Endothelial cell of umbilical vein (primary cell): ENCODE measurements at regions not wholly inside any gene's neighbourhood (a gene's known extent, or its start where the extent isn't known, plus 50 kb on each side); places are given as distances from the start of the nearest gene placed in this dataset.

Experiments used
- BruUV-seq: library from RNA; stranded (reverse); fragments of 400-500 nt; replicated peaks from 2 replicates; lab custom pipeline; 2021; lab: Mats Ljungman, UMichigan
- CTCF ChIA-PET: fragments of 300-600, 350-600 bp; sonication (Branson Sonifier 250); formaldehyde crosslinking; loops from one replicate; lab custom pipeline; 2021; ENCODE audit warnings: antibody characterized with exemption, inconsistent platforms; lab: Charles Lee
- POLR2A ChIA-PET: fragments of 300-600, 350-600 bp; sonication (Branson Sonifier 250); formaldehyde crosslinking; loops from one replicate; lab custom pipeline; 2021; ENCODE audit warnings: antibody characterized with exemption, inconsistent platforms; lab: Charles Lee
- DNase-seq: peaks from one replicate; pipeline ENCODE4 v3.0.0-alpha.2; 2011; ENCODE audit warnings: low read depth, low spot score
- FAIRE-seq: peaks from 2 replicates; lab custom pipeline; 2011; peaks lifted over from hg19 to GRCh38; lab: Jason Lieb, UNC
- H2AFZ ChIP-seq: 2 replicates; pipeline ENCODE4 v1.6.0; 2012; ENCODE audit warnings: low read depth, low read length, control low read depth, inconsistent platforms
- H3K27ac ChIP-seq: 2 replicates; pipeline ENCODE4 v1.5.1; 2011; ENCODE audit warnings: low read depth, mild to moderate bottlenecking, control low read depth, low read length, moderate library complexity; ENCODE audit not compliant: insufficient read depth
- H3K27me3 ChIP-seq, 2 experiments: 2 replicates each; pipeline versions ENCODE4 v1.6.0 to v1.6.1; 2011; ENCODE audit warnings: low read length in 2 of 2, mixed read lengths in 1 of 2; ENCODE audit not compliant: control insufficient read depth in 2 of 2, insufficient read depth in 2 of 2
- H3K36me3 ChIP-seq, 2 experiments: 2 replicates in 1 of 2; 3 replicates in 1 of 2; pipeline ENCODE4 v1.5.1; 2011; ENCODE audit warnings: low read length in 2 of 2, mild to moderate bottlenecking in 1 of 2, moderate library complexity in 1 of 2; ENCODE audit not compliant: control insufficient read depth in 2 of 2, insufficient read depth in 2 of 2; ENCODE audit errors: extremely low read depth in 1 of 2
- H3K4me1 ChIP-seq: 3 replicates; pipeline ENCODE4 v1.5.1; 2011; ENCODE audit warnings: mild to moderate bottlenecking, low read length; ENCODE audit not compliant: control insufficient read depth, insufficient read depth; ENCODE audit errors: extremely low read depth
- H3K4me2 ChIP-seq: 2 replicates; pipeline ENCODE4 v1.6.1; 2011; ENCODE audit warnings: low read length, control low read depth, mixed read lengths; ENCODE audit not compliant: insufficient read depth
- H3K4me3 ChIP-seq, 3 experiments: fragments of 200-600 bp in 1 of 3; sonication (generic), shearing (Covaris generic) in 1 of 3; replicated peaks in 1 of 3; 2 replicates each; pipeline ENCODE4 v1.5.1; 2011 to 2016; ENCODE audit warnings: control low read depth in 3 of 3, low read length in 3 of 3, mild to moderate bottlenecking in 2 of 3, inconsistent platforms in 1 of 3, low read depth in 1 of 3, moderate library complexity in 1 of 3; ENCODE audit not compliant: insufficient read depth in 1 of 3
- H3K79me2 ChIP-seq: 2 replicates; pipeline ENCODE4 v1.6.0; 2012; ENCODE audit warnings: low read length, inconsistent platforms; ENCODE audit not compliant: control insufficient read depth, insufficient read depth
- H3K9ac ChIP-seq: replicated peaks from 2 replicates; pipeline ENCODE3; 2011; ENCODE audit warnings: low read length, control low read depth; ENCODE audit not compliant: insufficient read depth; ENCODE audit errors: extremely low read depth
- H3K9me1 ChIP-seq: replicated peaks from 3 replicates; pipeline ENCODE4 v1.6.0; 2011; ENCODE audit warnings: mild to moderate bottlenecking, low read length; ENCODE audit not compliant: control insufficient read depth, insufficient read depth; ENCODE audit errors: extremely low read depth
- H3K9me3 ChIP-seq: replicated peaks from 2 replicates; pipeline ENCODE4 v1.5.1; 2012; ENCODE audit warnings: low read length, inconsistent platforms; ENCODE audit not compliant: control insufficient read depth, insufficient read depth
- H4K20me1 ChIP-seq: replicated peaks from 2 replicates; pipeline ENCODE3; 2011; ENCODE audit warnings: mild to moderate bottlenecking, low read length; ENCODE audit not compliant: control insufficient read depth, insufficient read depth; ENCODE audit errors: extremely low read depth
- FOS ChIP-seq: IDR thresholded peaks from 2 replicates; pipeline ENCODE4 v1.6.1; 2011; ENCODE audit warnings: mild to moderate bottlenecking, low read length, moderate library complexity, borderline replicate concordance; ENCODE audit not compliant: insufficient read depth
- GATA2 ChIP-seq: IDR thresholded peaks from 2 replicates; pipeline ENCODE4 v1.7.0; 2011; ENCODE audit warnings: low read depth, mild to moderate bottlenecking, moderate library complexity, mixed read lengths, low read length; ENCODE audit not compliant: insufficient read length, insufficient read depth
- JUN ChIP-seq: IDR thresholded peaks from 2 replicates; pipeline ENCODE4 v1.6.1; 2011; ENCODE audit warnings: borderline replicate concordance, low read depth; ENCODE audit not compliant: insufficient read length, insufficient read depth
- MYC ChIP-seq: IDR thresholded peaks from one replicate; pipeline ENCODE4 v1.6.1; 2011; ENCODE audit warnings: mild to moderate bottlenecking, low read depth, low read length
- POLR2AphosphoS5 ChIP-seq: IDR thresholded peaks from 2 replicates; pipeline ENCODE4 v1.6.1; 2012; ENCODE audit warnings: low read depth, mild to moderate bottlenecking, control low read depth, low read length, moderate library complexity; ENCODE audit not compliant: insufficient read depth
- dilution Hi-C: fragments of 300-500 bp; cut with MboI; formaldehyde crosslinking; loops from one replicate; pipeline ENCODE4 v1.15.0; 2019; ENCODE audit warnings: low sequenced_read_pairs; ENCODE audit not compliant: extremely low pct_ligation_motif_present
- intact Hi-C: fragments of 100-400 bp; cut with micrococcal nuclease; formaldehyde crosslinking; loops from one replicate; pipeline ENCODE4 v1.10.0; 2022
- TF ChIP-seq, protein P1 (sequence below), 2 donors: IDR thresholded peaks; 1 replicate in 1 of 2; 2 replicates in 1 of 2; pipeline ENCODE4 v1.5.1; 2011; ENCODE audit warnings: low read length in 2 of 2, mild to moderate bottlenecking in 2 of 2, moderate library complexity in 2 of 2, control low read depth in 1 of 2, inconsistent platforms in 1 of 2, low read depth in 1 of 2; ENCODE audit not compliant: insufficient read depth in 1 of 2; ENCODE audit errors: extremely low read depth in 1 of 2

DNA sequence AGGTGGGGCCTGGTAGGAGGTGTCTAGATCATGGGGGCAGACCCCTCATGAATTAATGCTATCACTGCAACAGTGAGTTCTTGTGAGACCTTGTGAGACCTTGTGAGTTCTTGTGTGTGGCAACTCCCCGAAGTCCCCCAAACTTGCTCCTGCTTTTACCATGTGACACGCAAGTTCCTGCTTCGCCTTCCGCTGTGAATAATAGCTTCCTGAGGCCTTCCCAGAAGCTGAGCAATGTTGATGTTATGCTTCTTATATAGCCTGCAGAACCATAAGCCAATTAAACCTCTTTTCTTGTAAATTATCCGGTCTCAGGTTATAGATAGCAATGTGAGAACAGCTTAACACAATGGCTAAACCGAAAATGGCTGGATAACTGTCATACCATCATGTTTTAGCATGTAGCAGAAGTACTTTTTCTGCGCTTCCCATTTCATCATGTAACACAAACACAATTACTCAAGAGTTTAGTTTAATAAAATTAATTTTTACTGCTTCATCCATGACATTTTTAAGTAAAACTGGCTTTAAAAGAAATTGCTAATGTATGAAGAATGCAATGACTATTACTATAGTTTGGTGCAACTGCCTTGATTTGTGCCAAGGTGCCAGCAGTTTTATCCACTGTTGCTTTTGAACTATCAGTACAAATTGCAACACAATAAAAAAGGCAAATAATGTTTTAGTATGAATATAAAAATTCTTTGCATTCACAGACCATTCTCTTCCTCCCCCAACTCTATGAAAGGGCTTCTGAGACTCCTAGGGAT, 87.7 kb upstream of the TMEM168 start:
- FAIRE-seq (peak; percentile 12), DNase-seq (peak; percentile 43)
- TF ChIP-seq POLR2AphosphoS5, result peak; percentile 19
- TF ChIP-seq FOS, result peak; percentile 7
- TF ChIP-seq MYC, result no peak
- TF ChIP-seq JUN, result peak; percentile 27
- no peaks in the 10 kb centered on the region for H3K9me1 ChIP-seq
- H3K36me3 ChIP-seq, result no peaks in the 10 kb centered on the region
- H3K9me3 ChIP-seq, result no peaks in the 10 kb centered on the region
- H3K27me3 ChIP-seq, result no peaks in the 10 kb centered on the region
- peak overlapping the region; percentile 20 for H3K27ac ChIP-seq
- H3K79me2 ChIP-seq, result no peaks in the 10 kb centered on the region
- H4K20me1 ChIP-seq, result no peaks in the 10 kb centered on the region
- intact Hi-C loops (no loop called here), dilution Hi-C loops (no loop called here)
- H3K4me2 ChIP-seq, result peak overlapping the region; percentile 13
- H3K4me1 ChIP-seq, result peaks cover 19% of the 10 kb centered on the region
- BruUV-seq, result no TSS peak
- no peak overlapping the region for H3K9ac ChIP-seq
- no peak overlapping the region for H2AFZ ChIP-seq
- no peak overlapping the region for H3K4me3 ChIP-seq
- ChIA-PET POLR2A (no interaction called here), CTCF (interaction anchor here (0.9 to 1.9 kb wide), 4 partner anchors 8 to 328 kb away, joined by 3 to 8 read pairs (median 4); no protein-coding TSS in a partner anchor)

- no TSS peak for BruUV-seq
These were observed 86.7 kb upstream of the TMEM168 start for GRCh38 chr7:112876877-112877276.

More at GRCh38 chr7:112876877-112877276, 86.7 kb upstream of the TMEM168 start:
- Histone ChIP-seq H3K9me1 (no peaks in the 10 kb centered on the region), H3K27me3 (no peaks in the 10 kb centered on the region), H3K9ac (no peak overlapping the region), H3K4me1 (peaks cover 17% of the 10 kb centered on the region), H3K9me3 (no peaks in the 10 kb centered on the region), H3K36me3 (no peaks in the 10 kb centered on the region), H4K20me1 (no peaks in the 10 kb centered on the region), H3K79me2 (no peaks in the 10 kb centered on the region), H2AFZ (no peak overlapping the region), H3K4me2 (no peak overlapping the region), H3K4me3 (no peak overlapping the region), H3K27ac (no peak overlapping the region)
- no peak for DNase-seq
- POLR2A ChIA-PET, result no interaction called here
- intact Hi-C loops, result no loop called here
- dilution Hi-C loops, result no loop called here
- FAIRE-seq, result no peak
- TF ChIP-seq, protein P1, sequence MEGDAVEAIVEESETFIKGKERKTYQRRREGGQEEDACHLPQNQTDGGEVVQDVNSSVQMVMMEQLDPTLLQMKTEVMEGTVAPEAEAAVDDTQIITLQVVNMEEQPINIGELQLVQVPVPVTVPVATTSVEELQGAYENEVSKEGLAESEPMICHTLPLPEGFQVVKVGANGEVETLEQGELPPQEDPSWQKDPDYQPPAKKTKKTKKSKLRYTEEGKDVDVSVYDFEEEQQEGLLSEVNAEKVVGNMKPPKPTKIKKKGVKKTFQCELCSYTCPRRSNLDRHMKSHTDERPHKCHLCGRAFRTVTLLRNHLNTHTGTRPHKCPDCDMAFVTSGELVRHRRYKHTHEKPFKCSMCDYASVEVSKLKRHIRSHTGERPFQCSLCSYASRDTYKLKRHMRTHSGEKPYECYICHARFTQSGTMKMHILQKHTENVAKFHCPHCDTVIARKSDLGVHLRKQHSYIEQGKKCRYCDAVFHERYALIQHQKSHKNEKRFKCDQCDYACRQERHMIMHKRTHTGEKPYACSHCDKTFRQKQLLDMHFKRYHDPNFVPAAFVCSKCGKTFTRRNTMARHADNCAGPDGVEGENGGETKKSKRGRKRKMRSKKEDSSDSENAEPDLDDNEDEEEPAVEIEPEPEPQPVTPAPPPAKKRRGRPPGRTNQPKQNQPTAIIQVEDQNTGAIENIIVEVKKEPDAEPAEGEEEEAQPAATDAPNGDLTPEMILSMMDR (IDR thresholded peaks at IDR 0.05; ENCODE audit: extremely low read depth in 1 of 2, insufficient read depth in 1 of 2, low read depth in 1 of 2, low read length in 2 of 2), result no peak
- no peak for TF ChIP-seq JUN
- TF ChIP-seq FOS, result no peak
- TF ChIP-seq GATA2, result no peak
- TF ChIP-seq MYC, result no peak
- CTCF ChIA-PET, result no interaction called here
